Activated gamma-delta T cell treated with Interleukin-2 at 50 U/mL for 16 hours (primary cell): ENCODE measurements at regions not wholly inside any gene's neighbourhood (a gene's known extent, or its start where the extent isn't known, plus 50 kb on each side); places are given as distances from the start of the nearest gene placed in this dataset.

Experiments used
- DNase-seq: peaks from one replicate; pipeline ENCODE4 v3.0.0-alpha.2; 2020

- no peak for DNase-seq
These were observed 77.4 kb upstream of the GALNT9 start for GRCh38 chr12:132406493-132407450.

DNA sequence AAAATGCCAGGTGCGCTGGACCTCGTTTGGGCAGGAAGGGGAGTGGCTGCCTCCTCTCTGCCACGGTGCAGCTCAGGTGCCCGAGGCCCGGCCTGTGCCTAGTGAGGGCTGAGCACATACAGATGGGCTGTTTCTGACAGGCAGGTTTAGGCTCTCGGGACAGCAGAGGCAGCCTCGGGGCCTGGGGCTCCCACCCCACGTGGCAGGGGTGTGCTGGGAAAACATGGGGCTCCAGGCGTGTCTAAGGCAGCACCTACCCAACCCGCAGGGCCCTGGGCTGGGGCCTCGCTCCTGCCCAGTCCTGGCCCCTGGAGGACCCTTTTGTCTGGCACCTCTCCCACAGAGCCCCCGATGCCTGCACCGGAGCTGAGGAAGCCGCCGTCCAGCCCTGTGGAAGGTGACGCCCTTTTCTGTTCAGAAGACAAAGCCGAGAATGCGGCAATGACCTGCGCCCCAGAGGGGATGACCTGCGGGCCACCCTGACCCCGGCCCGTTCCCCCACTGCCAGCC, 76.4 kb upstream of the GALNT9 start:
- DNase-seq, result no peak

DNA sequence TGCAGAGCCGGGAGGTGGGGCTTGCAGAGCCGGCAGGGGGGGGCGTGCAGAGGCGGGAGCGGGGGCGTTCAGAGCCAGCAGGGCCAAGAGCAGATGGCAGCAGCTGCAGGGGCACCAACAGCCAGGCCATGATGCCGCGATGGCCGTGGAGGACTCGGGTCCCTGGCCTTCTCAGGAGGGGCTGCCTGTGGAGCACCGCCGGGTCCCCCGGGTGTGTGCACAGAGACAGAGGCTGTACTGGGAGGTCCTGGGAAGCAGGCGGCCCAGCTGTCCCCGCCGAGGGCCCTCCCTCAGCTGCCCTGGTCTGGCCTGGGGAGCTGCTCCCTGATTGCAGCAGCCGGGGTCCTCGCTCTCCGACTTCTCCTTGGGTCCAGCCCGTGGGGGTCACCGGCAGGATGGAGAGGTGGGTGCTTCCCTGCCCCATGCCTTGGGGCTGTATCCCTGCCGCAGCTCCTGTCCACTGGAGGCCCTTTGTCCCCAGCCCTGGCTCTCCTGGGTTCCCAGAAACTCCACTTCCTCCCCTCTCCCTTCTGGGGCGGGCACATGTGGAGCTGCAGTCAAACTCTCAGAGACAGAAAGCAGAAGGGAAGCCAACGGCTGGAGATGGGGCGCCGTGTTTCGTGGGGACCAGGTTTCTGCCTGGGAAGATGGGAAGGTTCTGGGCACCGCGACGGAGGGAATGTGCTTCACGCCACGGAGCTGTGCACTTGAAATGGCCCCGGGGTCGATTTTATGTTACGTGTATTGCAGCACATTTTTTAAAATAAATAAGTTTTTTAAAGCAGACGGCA, 75.8 kb upstream of the GALNT9 start:
- DNase-seq, result no peak

DNA sequence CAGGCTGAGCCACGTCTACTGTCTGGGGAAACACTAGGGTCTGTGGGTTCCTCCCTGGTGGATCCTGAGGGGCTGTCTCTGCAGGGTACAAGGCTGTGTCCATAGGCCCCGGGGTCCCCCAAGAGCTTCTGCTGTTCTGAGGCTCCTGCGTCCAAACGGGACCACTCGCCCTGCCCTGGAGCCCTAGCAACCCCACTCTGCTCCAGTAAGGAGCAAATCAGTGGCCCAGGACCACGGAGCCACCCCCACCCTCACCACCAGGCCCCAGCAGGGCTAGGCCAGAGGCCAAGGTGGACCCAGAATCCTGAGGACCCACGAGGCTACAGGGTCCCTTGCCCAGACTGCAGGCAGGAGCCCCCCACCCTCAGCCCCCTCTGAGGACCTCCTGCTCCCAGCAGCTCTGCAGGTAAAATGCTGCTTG, 75.1 kb upstream of the GALNT9 start:
- DNase-seq, result no peak

DNA sequence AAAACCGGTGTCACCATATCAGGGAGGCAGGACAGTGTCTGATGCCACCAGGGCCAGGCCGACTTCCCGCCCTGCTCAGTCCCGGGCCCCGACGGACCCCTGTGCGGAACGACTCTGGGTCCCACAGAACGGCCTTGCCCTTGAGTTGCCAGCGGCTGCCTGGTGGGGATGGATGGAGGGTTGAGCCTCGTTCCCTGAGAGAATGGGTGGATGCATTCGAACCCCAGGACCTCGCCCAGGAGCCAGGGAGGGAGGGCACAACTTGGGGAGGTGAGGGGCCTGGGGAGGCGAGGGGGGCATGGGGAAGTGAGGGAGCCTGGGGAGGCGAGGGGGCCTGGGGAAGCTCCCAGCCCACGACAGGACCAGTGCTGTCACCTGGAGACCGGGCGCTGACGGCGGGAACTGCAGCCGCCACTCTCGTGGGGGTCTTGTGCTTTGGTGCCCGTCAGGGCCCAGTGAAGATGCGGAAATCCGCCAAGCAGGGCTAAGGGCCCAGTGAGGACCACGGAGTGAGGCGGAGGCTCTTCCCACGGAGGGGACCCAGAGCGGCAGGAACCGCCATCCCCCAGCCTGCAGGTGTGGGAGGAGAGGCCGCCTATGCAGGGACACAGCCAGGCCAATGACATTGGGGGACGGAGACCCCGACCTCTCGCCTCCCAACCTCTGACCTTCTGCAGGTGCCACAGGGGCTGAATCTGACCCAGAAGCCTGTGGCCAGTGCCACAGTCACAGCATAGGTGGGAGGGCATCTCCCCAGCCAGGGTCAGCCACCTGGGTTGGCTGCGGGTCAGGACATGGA, 74.4 kb upstream of the GALNT9 start:
- no peak for DNase-seq

GRCh38 chr12:132402831-132403416, 73.5 kb upstream of the GALNT9 start:
- DNase-seq, result no peak

- no peak for DNase-seq
These were observed 72.6 kb upstream of the GALNT9 start for GRCh38 chr12:132401982-132402381.

DNA sequence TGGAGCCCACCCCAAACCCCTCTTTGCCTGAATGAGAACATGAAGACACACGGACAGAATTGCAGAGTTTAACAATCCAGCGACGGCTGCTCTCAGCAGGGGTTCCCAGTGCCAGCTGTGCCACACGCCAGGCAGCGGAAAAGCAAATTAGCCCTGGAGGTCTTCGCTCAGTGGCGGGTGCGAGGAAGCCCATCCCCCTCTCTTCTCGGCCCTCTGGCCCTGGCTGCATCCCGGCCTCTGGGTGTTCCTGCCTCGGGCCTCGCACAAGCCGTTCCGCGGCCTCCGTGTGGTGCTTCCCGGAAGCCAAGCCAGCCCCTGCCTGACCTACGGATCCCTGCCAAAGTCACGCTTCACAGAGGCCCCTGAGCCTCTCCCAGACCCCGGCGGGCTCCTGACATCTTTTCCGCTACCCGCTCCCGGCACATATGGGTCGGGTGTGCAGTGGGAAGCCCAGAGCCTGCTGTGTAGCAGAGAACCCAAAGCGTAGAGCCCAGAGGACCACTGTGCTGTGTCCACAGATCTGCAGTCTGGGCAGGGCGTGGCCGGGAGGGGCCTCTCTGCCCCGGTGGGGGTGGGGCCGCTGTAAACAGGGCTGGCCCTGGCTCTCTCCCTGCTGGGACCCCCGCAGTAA, 70.7 kb upstream of the GALNT9 start:
- DNase-seq, result no peak

DNA sequence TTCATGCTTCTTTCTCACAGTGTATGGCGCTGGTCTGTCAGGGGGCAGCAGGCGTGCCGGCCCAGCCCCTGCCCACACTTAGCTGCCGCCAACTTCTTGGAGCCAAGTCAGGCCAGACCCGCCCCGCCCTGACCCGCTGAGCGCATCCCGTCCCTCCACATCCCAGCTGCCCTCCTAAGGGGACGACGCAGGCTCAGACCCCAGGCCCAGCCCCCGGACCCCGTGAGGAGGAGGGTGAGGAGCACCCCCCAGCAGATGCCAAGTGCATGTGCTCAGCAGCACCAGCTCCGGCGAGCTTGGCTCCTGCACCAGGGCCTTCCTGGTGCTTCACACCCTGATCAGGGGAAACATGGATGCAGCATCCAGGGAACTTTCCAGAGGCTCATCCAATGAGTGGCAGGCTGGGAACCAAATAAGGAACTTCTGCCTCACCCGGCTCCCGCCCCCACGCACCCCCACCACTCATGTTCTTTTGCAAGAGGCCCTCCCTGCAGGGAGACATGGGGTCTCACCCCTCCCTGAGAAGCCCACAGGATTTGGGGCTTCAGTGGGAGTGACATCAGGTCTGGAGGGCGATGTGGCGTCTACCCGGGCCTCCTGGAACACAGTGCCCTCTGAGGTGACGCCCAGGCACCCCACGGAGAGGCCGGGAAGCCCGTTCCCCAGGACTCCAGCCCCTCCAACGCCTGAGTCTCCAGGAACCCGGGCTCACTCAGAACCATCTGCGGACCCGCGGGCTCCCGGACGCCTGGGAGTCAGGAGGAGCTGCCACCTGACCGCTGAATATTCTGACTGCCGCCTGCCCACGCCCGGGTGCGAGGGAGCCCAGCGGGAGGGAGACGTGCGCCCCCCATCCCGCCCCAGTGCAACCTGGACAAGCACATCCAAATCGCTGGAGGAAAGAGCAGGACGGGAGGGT, 70.0 kb upstream of the GALNT9 start:
- no peak for DNase-seq

DNA sequence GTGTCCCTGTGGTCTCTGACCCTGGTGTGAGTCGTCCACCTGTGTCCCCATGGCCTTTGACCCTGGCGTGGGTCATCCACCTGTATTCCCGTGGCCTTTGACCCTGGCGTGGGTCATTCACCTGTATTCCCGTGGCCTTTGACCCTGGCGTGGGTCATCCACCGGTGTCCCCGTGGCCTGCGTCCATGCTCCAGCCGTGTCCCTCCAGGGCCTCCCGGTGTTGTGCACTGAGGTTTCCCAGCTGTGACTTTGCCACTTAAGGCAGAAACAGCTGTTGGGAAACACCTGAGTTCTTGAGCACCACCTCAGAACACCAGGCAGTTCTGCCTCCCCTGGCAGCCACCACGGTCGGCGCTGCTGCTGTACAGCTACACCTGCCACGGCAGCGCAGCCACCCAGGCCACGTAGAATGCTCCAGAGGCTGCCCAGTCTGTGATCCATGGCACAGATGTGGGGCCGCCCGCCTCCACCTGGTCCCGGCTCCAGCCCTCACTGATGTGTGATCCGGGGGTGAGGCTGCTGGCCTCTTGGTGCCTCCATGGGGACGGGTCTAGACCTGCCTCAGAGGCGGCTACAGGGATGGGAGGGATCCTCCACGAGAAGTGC, 69.1 kb upstream of the GALNT9 start:
- no peak for DNase-seq

GRCh38 chr12:132397934-132398385, 68.6 kb upstream of the GALNT9 start:
- DNase-seq, result no peak

DNA sequence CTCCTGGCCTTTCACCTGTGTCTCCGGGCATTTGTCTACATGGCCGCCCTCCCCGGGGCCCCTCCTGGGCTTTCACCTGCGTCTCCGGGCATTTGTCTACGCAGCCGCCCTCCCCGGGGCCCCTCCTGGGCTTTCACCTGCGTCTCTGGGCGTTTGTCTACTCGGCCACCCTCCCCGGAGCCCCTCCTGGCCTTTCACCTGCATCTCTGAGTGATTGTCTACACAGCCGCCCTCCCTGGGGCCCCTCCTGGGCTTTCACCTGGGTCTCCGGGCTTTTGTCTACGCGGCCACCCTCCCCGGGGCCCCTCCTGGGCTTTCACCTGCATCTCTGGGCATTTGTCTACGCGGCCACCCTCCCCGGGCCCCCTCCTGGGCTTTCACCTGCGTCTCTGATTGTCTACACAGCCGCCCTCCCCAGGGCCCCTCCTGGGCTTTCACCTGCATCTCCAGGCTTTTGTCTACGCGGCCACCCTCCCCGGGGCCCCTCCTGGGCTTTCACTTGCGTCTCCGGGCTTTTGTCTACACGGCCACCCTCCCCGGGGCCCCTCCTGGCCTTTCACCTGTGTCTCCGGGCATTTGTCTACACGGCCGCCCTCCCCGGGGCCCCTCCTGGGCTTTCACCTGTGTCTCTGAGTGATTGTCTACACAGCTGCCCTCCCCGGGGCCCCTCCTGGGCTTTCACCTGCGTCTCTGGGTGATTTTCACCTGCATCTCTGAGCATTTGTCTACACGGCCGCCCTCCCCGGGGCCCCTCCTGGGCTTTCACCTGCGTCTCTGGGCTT, 68.0 kb upstream of the GALNT9 start:
- no peak for DNase-seq

GRCh38 chr12:132396657-132397056, 67.3 kb upstream of the GALNT9 start:
- DNase-seq, result no peak

DNA sequence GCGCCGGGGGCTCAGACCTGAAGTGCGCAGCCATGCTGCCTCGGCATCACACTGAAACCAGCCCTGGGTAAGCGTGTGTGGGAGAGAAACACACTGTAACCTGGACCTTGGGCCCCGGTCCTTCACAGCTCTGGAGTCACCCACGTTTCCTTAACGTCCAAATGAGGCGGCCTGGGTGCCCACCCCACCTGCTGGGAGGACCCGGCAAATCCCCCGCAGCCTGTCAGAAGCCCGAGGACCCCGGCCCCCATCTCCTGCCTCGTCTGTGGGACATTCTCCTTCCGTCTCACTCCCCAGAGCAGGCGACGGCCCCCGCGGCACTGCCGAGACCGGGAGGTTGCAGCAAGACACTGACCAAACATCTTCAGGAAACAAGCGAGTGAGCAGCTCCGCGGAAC, 66.5 kb upstream of the GALNT9 start:
- DNase-seq, result no peak

- DNase-seq, result no peak
These were observed 66.0 kb upstream of the GALNT9 start for GRCh38 chr12:132395192-132395907.

GRCh38 chr12:132393991-132394949, 64.9 kb upstream of the GALNT9 start:
- DNase-seq, result no peak

DNA sequence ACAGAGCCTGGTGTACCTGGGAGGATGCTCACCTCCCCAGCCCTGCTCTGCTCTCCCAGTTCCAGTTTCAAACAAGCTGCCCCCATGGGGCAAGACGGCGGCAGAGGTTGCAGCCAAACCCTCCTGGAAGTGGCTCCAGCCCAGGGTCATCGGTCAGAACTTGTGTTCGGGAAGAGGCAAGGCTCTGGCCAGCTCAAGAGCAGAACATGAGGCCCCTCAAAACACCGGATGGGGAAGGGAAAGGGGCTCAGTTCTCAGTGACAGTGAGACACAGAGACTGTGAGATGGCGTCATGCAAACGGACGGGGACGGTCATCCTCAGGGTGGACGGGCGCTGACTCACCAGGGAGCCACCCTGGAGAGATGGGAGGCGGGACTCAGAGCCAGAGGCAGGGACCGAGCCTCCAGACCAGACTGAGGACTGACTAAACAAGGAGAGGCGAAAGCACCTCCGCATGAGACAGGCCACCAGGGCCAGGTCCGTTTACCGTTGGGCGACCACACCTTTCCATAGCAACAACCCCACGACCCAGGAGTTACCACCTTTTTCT, 63.9 kb upstream of the GALNT9 start:
- DNase-seq, result no peak
